Stimulated activated CD4-positive, alpha-beta T cell treated with anti-CD3 and anti-CD28 coated beads, Interleukin-2, amount 100 ng/mL, for 24 hours (primary cell): ENCODE measurements at regions not wholly inside any gene's neighbourhood (a gene's known extent, or its start where the extent isn't known, plus 50 kb on each side); places are given as distances from the start of the nearest gene placed in this dataset.
"Not testable (repeated sequence)": the region's sequence is repeated elsewhere in the genome, so short reads cannot be mapped to it uniquely, and the experiment has no call there.

Source experiments
- DNase-seq, 2 donors: peaks; one replicate each; pipeline ENCODE4 v3.0.0-alpha.2; 2020

DNA sequence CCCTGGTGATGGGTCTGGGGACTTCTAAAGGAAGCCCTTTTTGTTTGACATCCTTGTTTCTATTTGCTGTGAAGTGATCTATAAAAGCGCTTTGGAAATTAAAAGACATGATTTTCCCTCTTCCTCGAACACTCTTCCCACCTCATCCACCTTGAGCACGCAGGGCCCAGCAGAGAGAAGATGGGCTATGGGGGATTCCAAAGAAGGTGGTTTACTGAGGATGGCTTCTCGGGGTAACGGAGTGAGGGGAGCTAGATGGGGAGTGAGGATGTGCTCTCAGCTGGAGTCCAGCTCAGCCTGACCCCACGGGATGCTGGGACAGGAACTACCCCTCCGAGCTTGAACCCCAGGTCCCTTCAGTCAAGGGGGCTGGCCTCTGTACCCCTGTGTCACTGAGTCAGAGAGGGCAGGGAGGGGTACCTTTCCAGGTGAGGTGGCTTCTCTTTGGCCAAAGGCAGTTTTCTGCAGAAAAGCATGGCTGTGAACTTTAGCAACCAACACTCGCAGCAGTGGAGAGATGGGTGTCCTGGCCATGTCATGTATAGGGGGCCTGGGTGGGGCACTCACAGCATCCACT is 180.7 kb upstream of the SMAD3 start:
- DNase-seq, result no peak

- no peak for DNase-seq
These were observed 180.0 kb upstream of the SMAD3 start for GRCh38 chr15:66885281-66885915.

DNA sequence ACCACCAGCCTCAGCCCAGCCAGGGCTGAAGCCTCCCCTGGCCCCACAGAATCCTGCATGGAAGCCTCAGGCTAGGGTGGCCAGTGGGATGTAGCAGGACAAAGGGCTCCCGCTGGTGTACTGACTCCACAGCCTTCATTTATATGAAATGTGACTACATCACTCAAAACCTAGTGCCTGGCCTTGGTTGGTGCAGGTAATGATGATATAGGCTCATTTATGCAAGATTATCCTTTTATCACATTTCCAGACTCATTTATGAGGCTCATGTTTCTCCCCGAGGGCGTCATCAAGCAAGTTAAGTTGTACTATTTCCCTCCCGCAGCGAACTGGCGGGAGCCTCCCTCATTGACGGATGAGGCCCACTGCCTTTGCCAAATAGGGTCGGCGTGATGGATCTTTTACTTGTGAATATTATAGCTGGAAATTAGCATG is 179.1 kb upstream of the SMAD3 start:
- no peak for DNase-seq

DNA sequence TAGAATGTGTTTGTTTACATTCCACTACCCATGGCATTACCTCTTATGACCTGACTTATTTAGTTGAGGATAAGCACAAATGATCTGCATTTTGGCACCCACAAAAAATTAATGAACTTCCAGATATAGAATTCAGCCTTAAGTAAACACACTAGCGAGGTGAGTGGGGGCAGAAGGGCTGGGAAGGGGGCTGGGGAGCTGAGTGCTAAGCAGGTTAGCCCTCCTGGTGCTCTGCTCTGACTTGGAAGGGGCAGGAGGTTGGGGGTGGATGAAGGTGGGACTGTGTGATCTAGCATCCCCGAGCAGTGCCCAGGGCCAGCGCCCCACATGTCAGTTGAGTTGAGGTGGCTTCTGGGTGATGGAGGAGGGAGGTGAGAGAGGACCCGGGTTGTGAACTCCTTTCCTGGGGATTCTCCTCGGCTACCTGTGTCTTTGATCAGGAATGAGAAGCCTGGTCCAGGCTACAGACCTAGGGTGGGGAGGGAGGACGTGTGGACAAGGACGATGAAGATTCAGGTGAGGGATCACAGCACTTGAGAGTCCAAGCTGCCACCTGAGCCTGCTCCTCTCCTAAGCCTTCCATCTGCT is 178.6 kb upstream of the SMAD3 start:
- DNase-seq, result no peak

DNA sequence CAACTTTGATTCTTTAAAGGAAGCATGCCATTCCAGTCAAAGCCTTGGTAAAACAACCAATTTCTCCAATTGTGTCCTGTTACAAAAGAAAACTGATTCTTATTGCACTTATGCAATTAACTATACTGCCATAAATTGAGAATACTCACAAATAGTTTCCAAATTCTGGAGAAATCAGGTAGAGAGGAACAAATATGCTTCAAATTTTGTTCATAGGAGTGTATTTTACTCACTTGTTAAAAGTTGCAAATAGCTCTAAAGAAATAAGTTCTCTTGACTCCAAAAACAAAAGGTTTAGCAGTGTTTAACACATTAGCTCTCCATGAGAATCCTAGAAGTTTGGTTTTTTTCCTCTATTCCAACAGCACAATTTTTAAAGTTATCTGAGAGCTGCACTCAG is 176.1 kb upstream of the SMAD3 start:
- not testable (repeated sequence) for DNase-seq

DNA sequence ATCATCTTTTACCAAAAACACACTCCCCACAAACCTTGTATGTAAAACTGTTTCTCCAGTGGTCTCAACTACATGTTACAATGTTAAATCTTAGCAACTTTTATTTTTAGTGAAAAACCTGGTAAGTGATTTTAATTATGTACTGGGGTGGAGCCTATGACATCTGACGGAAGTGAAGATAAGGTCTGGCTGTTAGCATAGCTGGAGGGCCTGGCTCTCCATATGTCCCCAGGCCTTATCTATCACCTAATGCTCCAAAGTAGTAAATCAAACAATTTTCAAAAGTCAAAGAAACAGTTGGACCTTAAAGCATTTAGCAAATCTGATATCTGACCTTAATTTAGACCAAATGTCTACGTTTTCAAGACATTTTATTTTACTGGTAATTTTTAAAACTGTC is 173.6 kb upstream of the SMAD3 start:
- DNase-seq, result no peak

- DNase-seq, result no peak
These were observed 172.1 kb upstream of the SMAD3 start for GRCh38 chr15:66893294-66893693.

DNA sequence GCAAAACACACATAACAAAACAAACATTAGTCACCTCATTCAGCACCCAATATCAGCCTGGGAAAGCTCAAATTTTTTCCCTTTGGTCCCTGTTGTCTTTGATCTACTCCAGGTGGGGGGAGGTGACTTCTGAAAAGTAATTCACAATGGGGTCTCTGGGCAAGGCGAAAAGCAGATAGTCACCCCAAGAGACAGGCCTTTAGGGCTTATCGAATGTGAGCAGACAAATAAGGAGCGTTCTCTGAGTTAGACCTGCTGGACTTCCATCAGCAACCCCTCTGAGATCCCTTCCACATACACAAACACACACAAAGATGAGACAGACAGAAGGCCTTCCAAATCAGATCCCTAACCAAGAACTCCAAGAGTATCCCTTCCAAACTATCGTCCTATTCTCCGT is 171.0 kb upstream of the SMAD3 start:
- DNase-seq, result no peak

DNA sequence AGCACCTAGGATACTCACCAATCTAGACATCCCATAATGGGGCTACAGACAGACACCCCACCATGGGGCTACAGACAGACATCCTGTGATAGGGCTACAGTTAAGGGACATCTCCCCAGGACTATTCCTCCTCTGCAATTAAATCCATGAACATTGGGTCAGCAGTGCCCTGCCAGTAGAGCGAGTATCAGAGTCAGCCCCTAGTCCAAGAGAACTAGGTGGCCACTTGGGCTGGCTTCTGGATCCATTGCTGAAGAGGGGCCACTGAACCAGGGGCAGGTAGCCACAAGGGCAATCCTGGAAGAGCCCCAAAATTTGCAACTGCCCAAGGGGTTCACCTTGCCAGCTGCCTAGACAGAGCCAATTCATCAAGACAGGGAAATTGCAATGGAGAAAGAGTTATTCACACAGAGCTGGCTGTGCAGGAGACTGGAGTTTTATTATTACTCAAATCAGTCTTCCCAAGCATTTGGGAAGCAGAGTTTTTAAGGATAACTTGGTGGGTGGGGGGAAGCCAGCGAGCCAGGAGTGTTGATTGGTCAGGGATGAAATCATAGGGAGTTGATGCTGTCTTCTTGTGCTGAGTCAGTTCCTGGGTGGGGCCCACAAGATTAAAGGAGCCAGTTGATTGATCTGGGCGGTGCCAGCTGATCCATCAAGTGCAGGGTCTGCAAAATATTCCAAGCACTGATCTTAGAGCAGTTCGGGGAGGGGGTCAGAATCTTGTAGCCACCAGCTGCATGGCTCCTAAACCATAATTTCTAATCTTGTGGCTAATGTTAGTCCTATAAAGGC is 170.2 kb upstream of the SMAD3 start:
- DNase-seq, result no peak

- no peak for DNase-seq
These were observed 169.5 kb upstream of the SMAD3 start for GRCh38 chr15:66895794-66896453.

- no peak for DNase-seq
These were observed 168.8 kb upstream of the SMAD3 start for GRCh38 chr15:66896611-66897010.

- no peak for DNase-seq
These were observed 168.0 kb upstream of the SMAD3 start for GRCh38 chr15:66897416-66897815.

DNA sequence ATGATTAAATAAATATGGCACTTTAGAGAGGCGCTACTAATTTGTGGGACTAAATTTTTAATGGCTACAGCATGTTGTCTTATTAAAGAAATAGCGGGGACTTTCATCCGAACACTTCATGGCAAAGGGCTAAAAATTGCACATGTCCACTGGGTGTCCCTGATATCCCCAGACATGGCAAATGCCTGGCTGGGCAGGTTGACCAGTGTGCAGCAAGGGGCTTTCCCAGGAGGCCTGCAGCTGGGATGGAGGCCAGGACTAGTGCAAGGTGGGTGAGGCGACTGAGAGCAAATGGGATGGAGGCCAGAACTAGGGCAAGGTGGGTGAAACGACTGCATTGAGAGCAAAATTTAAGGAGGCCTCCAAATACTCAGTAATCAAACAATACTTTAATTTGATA is 167.4 kb upstream of the SMAD3 start:
- no peak for DNase-seq

- no peak for DNase-seq
These were observed 166.6 kb upstream of the SMAD3 start for GRCh38 chr15:66898656-66899386.

GRCh38 chr15:66899555-66900350 is 165.6 kb upstream of the SMAD3 start:
- no peak for DNase-seq

DNA sequence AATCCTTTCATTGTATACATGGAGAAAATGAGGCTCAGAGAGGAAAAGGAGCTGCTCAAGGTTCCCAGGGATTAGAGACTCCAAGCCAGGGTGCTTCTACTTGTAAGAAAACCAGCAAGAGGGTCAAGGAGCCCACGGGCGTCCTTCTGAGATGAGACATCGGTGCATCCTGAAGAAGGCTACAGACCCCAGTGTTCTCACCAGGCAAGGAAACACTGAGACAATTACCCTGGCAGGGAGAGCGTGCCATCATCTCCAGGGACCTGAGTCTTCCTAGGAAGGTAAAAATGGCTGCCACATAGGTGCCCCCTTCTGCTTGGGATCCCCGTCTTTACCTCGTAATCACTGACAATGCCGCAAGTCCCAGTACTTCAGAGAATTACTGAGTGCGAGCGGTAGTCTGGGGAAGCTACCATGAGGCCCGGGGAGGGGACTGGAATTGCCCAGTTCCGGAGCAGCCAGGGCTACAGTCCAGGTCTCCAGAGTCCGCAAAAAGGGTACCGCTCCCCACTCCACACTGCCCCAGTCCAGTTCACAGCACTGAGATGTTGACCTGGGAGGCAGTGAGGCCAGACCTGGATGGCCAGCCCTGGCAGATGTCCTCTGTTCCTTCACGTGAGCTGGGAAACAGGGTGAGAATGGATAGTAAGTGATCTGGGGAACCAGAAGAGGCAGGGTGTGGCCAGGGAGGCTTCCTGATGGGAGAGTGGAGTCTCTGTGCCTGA is 164.7 kb upstream of the SMAD3 start:
- no peak for DNase-seq

GRCh38 chr15:66901336-66902100 is 163.9 kb upstream of the SMAD3 start:
- no peak for DNase-seq

DNA sequence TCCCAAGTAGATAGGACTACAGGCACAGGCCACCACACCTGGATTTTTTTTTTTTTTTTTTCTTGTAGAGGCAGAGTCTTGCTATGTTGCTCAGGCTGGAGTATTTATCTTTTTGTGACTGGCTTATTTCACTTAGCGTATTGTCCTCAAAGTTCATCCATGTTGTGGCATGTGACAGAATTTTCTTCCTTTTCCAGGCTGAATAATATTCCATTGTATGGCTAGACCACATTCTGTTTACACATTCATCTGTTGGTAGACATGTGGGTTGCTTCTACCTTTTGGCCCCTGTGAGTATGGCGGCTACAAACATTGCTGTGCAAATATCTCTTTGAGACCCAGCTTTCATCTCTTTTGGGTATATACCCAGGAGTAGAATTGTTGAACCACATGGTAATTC is 160.2 kb upstream of the SMAD3 start:
- DNase-seq, result no peak

DNA sequence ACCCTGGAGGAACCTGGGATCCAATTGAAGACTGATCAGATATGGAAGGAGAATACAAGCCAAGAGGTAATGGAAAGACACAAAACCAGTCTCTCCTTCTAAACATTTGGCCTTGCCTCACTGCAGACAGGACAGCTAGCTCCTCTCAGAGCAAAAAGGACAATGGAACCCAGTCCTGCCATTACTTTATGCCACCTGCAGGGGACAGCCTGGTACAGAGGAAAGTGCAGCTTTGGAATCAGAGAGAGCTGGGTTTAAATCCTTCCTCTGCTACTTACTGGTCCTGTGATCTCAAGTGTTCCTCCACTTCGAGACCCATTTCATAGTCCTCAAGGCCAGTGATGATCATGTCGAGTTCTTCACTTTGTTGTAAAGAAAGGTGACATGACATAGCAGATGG is 159.4 kb upstream of the SMAD3 start:
- DNase-seq, result no peak
